Frontal cortex (tissue), 3 donors: ENCODE measurements at regions not wholly inside any gene's neighbourhood (a gene's known extent, or its start where the extent isn't known, plus 50 kb on each side); places are given as distances from the start of the nearest gene placed in this dataset.

ENCODE experiments used
- DNase-seq, 2 donors: peaks; one replicate each; pipeline ENCODE4 v3.0.0; 2012; ENCODE audit warnings: low spot score in 2 of 2
- FAIRE-seq: peaks from 2 replicates; lab custom pipeline; 2012; peaks lifted over from hg19 to GRCh38; lab: Jason Lieb, UNC
- donor health status: control.
- donor health status: control.
- donor health status: control.

GRCh38 chr10:129136074-129136473 is 331.0 kb upstream of the MGMT start:
- no peak for DNase-seq
- no peak for FAIRE-seq

GRCh38 chr10:129136951-129137350 is 330.1 kb upstream of the MGMT start:
- DNase-seq, result no peak
- no peak for FAIRE-seq

- DNase-seq, result no peak
- no peak for FAIRE-seq
Measured at GRCh38 chr10:129140921-129141885, 325.8 kb upstream of the MGMT start.

GRCh38 chr10:129151281-129151680 is 315.8 kb upstream of the MGMT start:
- no peak for FAIRE-seq
- no peak for DNase-seq

GRCh38 chr10:129156406-129156805 is 310.6 kb upstream of the MGMT start:
- no peak for DNase-seq
- FAIRE-seq, result no peak

- FAIRE-seq (no peak), DNase-seq (no peak)
Measured at GRCh38 chr10:129157185-129157584, 309.9 kb upstream of the MGMT start.

GRCh38 chr10:129161150-129161549 is 305.9 kb upstream of the MGMT start:
- no peak for DNase-seq

GRCh38 chr10:129163531-129163930 is 303.5 kb upstream of the MGMT start:
- no peak for DNase-seq
- FAIRE-seq, result no peak

More at GRCh38 chr10:129161150-129161549, 305.9 kb upstream of the MGMT start:
- FAIRE-seq, result no peak

GRCh38 chr10:129165076-129165720 is 301.8 kb upstream of the MGMT start:
- DNase-seq (no peak), FAIRE-seq (no peak)

- DNase-seq (no peak), FAIRE-seq (no peak)
Measured at GRCh38 chr10:129165770-129166169, 301.3 kb upstream of the MGMT start.

- DNase-seq (no peak), FAIRE-seq (no peak)
Measured at GRCh38 chr10:129168660-129169059, 298.4 kb upstream of the MGMT start.

- DNase-seq, result no peak
- FAIRE-seq, result no peak
Measured at GRCh38 chr10:129169115-129169514, 297.9 kb upstream of the MGMT start.

GRCh38 chr10:129170812-129171211 is 296.2 kb upstream of the MGMT start:
- DNase-seq (no peak), FAIRE-seq (no peak)

GRCh38 chr10:129171812-129172211 is 295.2 kb upstream of the MGMT start:
- FAIRE-seq (no peak), DNase-seq (no peak)

- DNase-seq (no peak), FAIRE-seq (no peak)
Measured at GRCh38 chr10:129174232-129175014, 292.6 kb upstream of the MGMT start.

GRCh38 chr10:129179245-129179971 is 287.6 kb upstream of the MGMT start:
- FAIRE-seq (no peak), DNase-seq (no peak)

GRCh38 chr10:129179972-129180678 is 286.9 kb upstream of the MGMT start:
- FAIRE-seq (no peak), DNase-seq (no peak)

- no peak for DNase-seq
- no peak for FAIRE-seq
Measured at GRCh38 chr10:129184196-129184595, 282.8 kb upstream of the MGMT start.

- DNase-seq (no peak), FAIRE-seq (no peak)
Measured at GRCh38 chr10:129187331-129187730, 279.7 kb upstream of the MGMT start.
